Trophoblast cell (in vitro differentiated cells and primary cell): ENCODE measurements at regions not wholly inside any gene's neighbourhood (a gene's known extent, or its start where the extent isn't known, plus 50 kb on each side); places are given as distances from the start of the nearest gene placed in this dataset.

ENCODE experiments used
- DNase-seq, 2 donors: peaks; one replicate each; pipeline ENCODE4 v3.0.0-alpha.2; 2016
- H2AFZ ChIP-seq: 2 replicates; pipeline ENCODE4 v1.6.1; 2013; ENCODE audit warnings: low read length, moderate library complexity, mild to moderate bottlenecking; ENCODE audit not compliant: insufficient read depth, poor library complexity
- H2AK5ac ChIP-seq: 2 replicates; pipeline ENCODE4 v1.6.1; 2013; ENCODE audit warnings: mild to moderate bottlenecking, low read length
- H2BK120ac ChIP-seq: 2 replicates; pipeline ENCODE4 v1.6.1; 2013; ENCODE audit warnings: low read length, mild to moderate bottlenecking, moderate library complexity; ENCODE audit not compliant: insufficient read depth, poor library complexity
- H2BK12ac ChIP-seq: 2 replicates; pipeline ENCODE4 v1.6.1; 2013; ENCODE audit warnings: mild to moderate bottlenecking, low read length, moderate library complexity
- H2BK5ac ChIP-seq: 2 replicates; pipeline ENCODE4 v1.6.1; 2013; ENCODE audit warnings: low read length, low read depth, moderate library complexity, mild to moderate bottlenecking; ENCODE audit not compliant: poor library complexity
- H3K14ac ChIP-seq: 2 replicates; pipeline ENCODE4 v1.6.1; 2013; ENCODE audit warnings: mild to moderate bottlenecking, low read length
- H3K18ac ChIP-seq: 2 replicates; pipeline ENCODE4 v1.6.1; 2013; ENCODE audit warnings: mild to moderate bottlenecking, low read length
- H3K23ac ChIP-seq: 2 replicates; pipeline ENCODE4 v1.6.1; 2013; ENCODE audit warnings: low read length
- H3K27ac ChIP-seq: 2 replicates; pipeline ENCODE4 v1.5.1; 2013; ENCODE audit warnings: low read depth, mild to moderate bottlenecking, inconsistent platforms, low read length, moderate library complexity
- H3K27me3 ChIP-seq: 2 replicates; pipeline ENCODE4 v1.6.1; 2013; ENCODE audit warnings: inconsistent platforms, mild to moderate bottlenecking, low read length, moderate library complexity; ENCODE audit not compliant: insufficient read depth
- H3K36me3 ChIP-seq, 2 experiments: 1 replicate in 1 of 2; 2 replicates in 1 of 2; pipeline ENCODE4 v1.6.1; 2013; ENCODE audit warnings: low read length in 2 of 2, mild to moderate bottlenecking in 2 of 2, moderate library complexity in 1 of 2; ENCODE audit not compliant: insufficient read depth in 2 of 2, control insufficient read depth in 1 of 2
- H3K4ac ChIP-seq: 2 replicates; pipeline ENCODE4 v1.6.1; 2013; ENCODE audit warnings: low read depth, mild to moderate bottlenecking, low read length, moderate library complexity
- H3K4me1 ChIP-seq, 2 experiments: 1 replicate in 1 of 2; 2 replicates in 1 of 2; pipeline ENCODE4 v1.6.1; 2013; ENCODE audit warnings: low read length in 2 of 2, mild to moderate bottlenecking in 2 of 2, moderate library complexity in 1 of 2; ENCODE audit not compliant: insufficient read depth in 2 of 2, control insufficient read depth in 1 of 2
- H3K4me2 ChIP-seq: 2 replicates; pipeline ENCODE4 v1.6.1; 2013; ENCODE audit warnings: inconsistent platforms, mild to moderate bottlenecking, low read length, moderate library complexity
- H3K4me3 ChIP-seq: 2 replicates; pipeline ENCODE4 v1.5.1; 2013; ENCODE audit warnings: mild to moderate bottlenecking, low read depth, low read length, inconsistent platforms
- H3K79me1 ChIP-seq: one replicate; pipeline ENCODE4 v1.6.1; 2013; ENCODE audit warnings: low read length
- H3K79me2 ChIP-seq: 2 replicates; pipeline ENCODE4 v1.6.1; 2013; ENCODE audit warnings: low read length, mild to moderate bottlenecking; ENCODE audit not compliant: control insufficient read depth, insufficient read depth, poor library complexity
- H3K9ac ChIP-seq: 2 replicates; pipeline ENCODE4 v1.6.1; 2013; ENCODE audit warnings: mild to moderate bottlenecking, low read length
- H3K9me3 ChIP-seq: 2 replicates; pipeline ENCODE4 v1.6.1; 2013; ENCODE audit warnings: low read depth, mild to moderate bottlenecking, control low read depth, inconsistent platforms, low read length; ENCODE audit not compliant: insufficient read depth
- H4K12ac ChIP-seq: 2 replicates; pipeline ENCODE4 v1.6.1; 2013; ENCODE audit warnings: low read depth, mild to moderate bottlenecking, low read length, moderate library complexity
- H4K8ac ChIP-seq: 2 replicates; pipeline ENCODE4 v1.6.1; 2013; ENCODE audit warnings: low read depth, mild to moderate bottlenecking, low read length, moderate library complexity
- H4K91ac ChIP-seq: one replicate; pipeline ENCODE4 v1.6.1; 2013; ENCODE audit warnings: low read depth, mild to moderate bottlenecking, low read length, moderate library complexity
- WGBS: extraction: QIAGEN DNeasy Blood & Tissue Kit; methylation state at CpG from one replicate; pipeline ENCODE4 v1.1.7; 2013; ENCODE audit warnings: missing lambda C conversion rate; ENCODE audit not compliant: insufficient read length, insufficient coverage; ENCODE audit errors: extremely low coverage; 5-methylcytosine and 5-hydroxymethylcytosine counted together

GRCh38 chr2:196482119-196483065, 157.1 kb upstream of the CCDC150 start:
- Histone ChIP-seq H3K79me1 (no peaks in the 10 kb centered on the region), H3K4me3 (no peak overlapping the region), H2AFZ (no peak overlapping the region), H2AK5ac (no peak overlapping the region), H2BK120ac (no peak overlapping the region), H3K23ac (no peak overlapping the region), H4K91ac (no peak overlapping the region), H3K4me1 (peaks cover 0 to 4% of the 10 kb centered on the region in 2 experiments), H3K4me2 (no peak overlapping the region), H4K8ac (no peak overlapping the region), H3K4ac (no peak overlapping the region), H3K27ac (no peak overlapping the region), H3K79me2 (no peaks in the 10 kb centered on the region), H2BK5ac (no peak overlapping the region), H3K9ac (no peak overlapping the region), H3K36me3 (no peaks in the 10 kb centered on the region), H3K14ac (no peak overlapping the region), H2BK12ac (no peak overlapping the region), H4K12ac (no peak overlapping the region), H3K9me3 (no peaks in the 10 kb centered on the region), H3K18ac (no peak overlapping the region), H3K27me3 (no peaks in the 10 kb centered on the region)
- no CpG with 5 or more reads among the region's 6 CpGs for WGBS
- no peak for DNase-seq

GRCh38 chr2:196486146-196486545, 153.4 kb upstream of the CCDC150 start:
- H2BK12ac ChIP-seq: no peak overlapping the region
- no peak overlapping the region for H2BK120ac ChIP-seq
- no peak overlapping the region for H3K23ac ChIP-seq
- no peaks in the 10 kb centered on the region for H3K27me3 ChIP-seq
- no peaks in the 10 kb centered on the region for H3K79me2 ChIP-seq
- no peak overlapping the region for H3K4me2 ChIP-seq
- H3K9ac ChIP-seq: no peak overlapping the region
- H4K12ac ChIP-seq: no peak overlapping the region
- no peak overlapping the region for H2BK5ac ChIP-seq
- no peak overlapping the region for H2AFZ ChIP-seq
- H2AK5ac ChIP-seq: no peak overlapping the region
- no peak overlapping the region for H3K27ac ChIP-seq
- H3K36me3 ChIP-seq: no peaks in the 10 kb centered on the region
- H3K18ac ChIP-seq: no peak overlapping the region
- no peak overlapping the region for H3K4me3 ChIP-seq
- no peak overlapping the region for H4K8ac ChIP-seq
- H3K79me1 ChIP-seq: no peaks in the 10 kb centered on the region
- no peak overlapping the region for H3K4ac ChIP-seq
- H4K91ac ChIP-seq: no peak overlapping the region
- DNase-seq: no peak
- H3K14ac ChIP-seq: no peak overlapping the region
- peaks cover 0 to 4% of the 10 kb centered on the region in 2 experiments for H3K4me1 ChIP-seq
- WGBS: no CpG with 5 or more reads among the region's 3 CpGs
- H3K9me3 ChIP-seq: no peaks in the 10 kb centered on the region

- Histone ChIP-seq H3K4ac (no peak overlapping the region), H3K36me3 (no peaks in the 10 kb centered on the region), H2AK5ac (no peak overlapping the region), H3K79me1 (no peaks in the 10 kb centered on the region), H2BK120ac (no peak overlapping the region), H3K4me2 (no peak overlapping the region), H4K91ac (no peak overlapping the region), H4K12ac (no peak overlapping the region), H3K9ac (peak overlapping the region; percentile 40), H2BK5ac (no peak overlapping the region), H2BK12ac (no peak overlapping the region), H2AFZ (no peak overlapping the region), H4K8ac (no peak overlapping the region), H3K79me2 (no peaks in the 10 kb centered on the region), H3K9me3 (no peaks in the 10 kb centered on the region), H3K23ac (no peak overlapping the region), H3K27me3 (no peaks in the 10 kb centered on the region), H3K4me1 (peaks cover 0 to 4% of the 10 kb centered on the region in 2 experiments), H3K4me3 (no peak overlapping the region), H3K14ac (no peak overlapping the region), H3K18ac (no peak overlapping the region), H3K27ac (no peak overlapping the region)
- WGBS: no CpG with 5 or more reads among the region's 3 CpGs
- DNase-seq: no peak
Measured at GRCh38 chr2:196487417-196487816, 152.1 kb upstream of the CCDC150 start.

DNA sequence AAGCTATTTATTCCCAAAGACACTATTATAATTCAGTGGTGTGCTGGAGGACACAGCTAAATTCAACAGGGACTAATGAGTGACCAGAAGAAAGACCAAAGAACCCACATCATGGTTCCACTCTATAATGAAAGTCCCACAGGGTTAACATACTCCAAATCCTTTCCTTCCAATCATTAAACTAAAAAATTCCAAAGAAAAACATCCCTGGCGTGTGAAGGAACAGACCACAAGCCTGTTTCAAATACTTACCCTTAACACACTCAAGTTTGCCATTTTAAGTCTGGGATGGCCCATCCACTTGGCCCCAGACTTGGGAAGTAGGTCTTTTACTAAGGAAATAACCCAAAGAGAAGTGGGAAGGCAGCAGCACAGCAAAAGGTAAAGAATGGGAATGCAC, 150.1 kb upstream of the CCDC150 start:
- H2AFZ ChIP-seq: no peak overlapping the region
- H3K18ac ChIP-seq: no peak overlapping the region
- H3K27me3 ChIP-seq: no peaks in the 10 kb centered on the region
- peak in 1 of 2 donors; percentile 65 for DNase-seq
- no peak overlapping the region for H4K91ac ChIP-seq
- no peak overlapping the region for H2BK5ac ChIP-seq
- peaks cover 0 to 4% of the 10 kb centered on the region in 2 experiments for H3K4me1 ChIP-seq
- H2BK12ac ChIP-seq: no peak overlapping the region
- H3K27ac ChIP-seq: no peak overlapping the region
- no peak overlapping the region for H2AK5ac ChIP-seq
- no peaks in the 10 kb centered on the region for H3K9me3 ChIP-seq
- no peak overlapping the region for H3K9ac ChIP-seq
- H3K23ac ChIP-seq: no peak overlapping the region
- H3K36me3 ChIP-seq: no peaks in the 10 kb centered on the region
- H4K12ac ChIP-seq: no peak overlapping the region
- no peak overlapping the region for H3K4me3 ChIP-seq
- no CpG with 5 or more reads among the region's 1 CpG for WGBS
- H3K4me2 ChIP-seq: no peak overlapping the region
- H3K79me2 ChIP-seq: no peaks in the 10 kb centered on the region
- H3K14ac ChIP-seq: no peak overlapping the region
- no peak overlapping the region for H4K8ac ChIP-seq
- no peaks in the 10 kb centered on the region for H3K79me1 ChIP-seq
- H3K4ac ChIP-seq: no peak overlapping the region
- no peak overlapping the region for H2BK120ac ChIP-seq
